ENCODE measurements at regions not wholly inside any gene's neighbourhood (a gene's known extent, or its start where the extent isn't known, plus 50 kb on each side); places are given as distances from the start of the nearest gene placed in this dataset.

DNA sequence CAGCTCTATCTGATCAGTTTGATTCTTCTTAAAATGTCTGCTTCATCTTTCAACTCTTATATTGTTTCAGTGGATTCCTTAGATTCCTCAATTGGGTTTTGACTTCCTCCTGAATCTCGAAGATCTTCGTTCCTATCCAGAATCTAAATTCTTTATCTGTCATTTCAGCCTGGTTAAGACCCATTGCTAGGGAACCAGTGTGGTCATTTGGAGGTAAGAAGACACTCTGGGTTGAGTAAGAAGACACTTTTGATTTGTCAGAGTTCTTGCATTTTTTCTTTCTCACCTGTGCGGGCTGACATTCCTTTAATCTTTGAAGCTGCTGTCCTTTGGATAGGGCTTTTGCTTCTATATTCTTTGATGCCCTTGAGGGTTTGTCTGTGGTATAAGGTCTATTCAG, 291.9 kb downstream of the SLC7A11 start:
- TF ChIP-seq, protein P1, sequence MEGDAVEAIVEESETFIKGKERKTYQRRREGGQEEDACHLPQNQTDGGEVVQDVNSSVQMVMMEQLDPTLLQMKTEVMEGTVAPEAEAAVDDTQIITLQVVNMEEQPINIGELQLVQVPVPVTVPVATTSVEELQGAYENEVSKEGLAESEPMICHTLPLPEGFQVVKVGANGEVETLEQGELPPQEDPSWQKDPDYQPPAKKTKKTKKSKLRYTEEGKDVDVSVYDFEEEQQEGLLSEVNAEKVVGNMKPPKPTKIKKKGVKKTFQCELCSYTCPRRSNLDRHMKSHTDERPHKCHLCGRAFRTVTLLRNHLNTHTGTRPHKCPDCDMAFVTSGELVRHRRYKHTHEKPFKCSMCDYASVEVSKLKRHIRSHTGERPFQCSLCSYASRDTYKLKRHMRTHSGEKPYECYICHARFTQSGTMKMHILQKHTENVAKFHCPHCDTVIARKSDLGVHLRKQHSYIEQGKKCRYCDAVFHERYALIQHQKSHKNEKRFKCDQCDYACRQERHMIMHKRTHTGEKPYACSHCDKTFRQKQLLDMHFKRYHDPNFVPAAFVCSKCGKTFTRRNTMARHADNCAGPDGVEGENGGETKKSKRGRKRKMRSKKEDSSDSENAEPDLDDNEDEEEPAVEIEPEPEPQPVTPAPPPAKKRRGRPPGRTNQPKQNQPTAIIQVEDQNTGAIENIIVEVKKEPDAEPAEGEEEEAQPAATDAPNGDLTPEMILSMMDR (IDR thresholded peaks at IDR 0.05 in 8 of 11, conservative IDR thresholded peaks at IDR 0.05 in 3 of 11): no peak
- no peak for TF ChIP-seq POLR2AphosphoS5 (IDR thresholded peaks at IDR 0.05)
